ENCODE measurements at regions not wholly inside any gene's neighbourhood (a gene's known extent, or its start where the extent isn't known, plus 50 kb on each side); places are given as distances from the start of the nearest gene placed in this dataset.
"Not testable (repeated sequence)": the region's sequence is repeated elsewhere in the genome, so short reads cannot be mapped to it uniquely, and the experiment has no call there.

DNA sequence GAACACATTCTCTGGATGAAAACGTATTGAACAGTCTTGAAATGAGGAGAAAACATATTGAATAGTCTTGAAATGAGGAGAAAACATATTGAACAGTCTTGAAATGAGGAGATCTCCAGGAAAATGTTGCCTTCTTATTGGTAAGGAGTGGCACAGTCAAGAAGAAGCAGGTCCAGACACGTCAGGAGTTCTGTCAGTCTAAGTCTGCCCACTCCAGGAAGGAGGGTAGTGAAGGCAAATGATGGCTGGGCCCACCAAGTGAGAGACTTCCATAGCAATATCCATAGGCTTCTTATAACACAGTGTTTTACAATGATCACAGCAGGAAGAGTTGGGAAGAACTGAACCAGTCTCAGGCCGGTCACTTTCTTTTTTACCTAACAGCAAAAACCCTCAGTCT is 316.2 kb downstream of the ETAA1 start:
- no peak for DNase-seq

DNA sequence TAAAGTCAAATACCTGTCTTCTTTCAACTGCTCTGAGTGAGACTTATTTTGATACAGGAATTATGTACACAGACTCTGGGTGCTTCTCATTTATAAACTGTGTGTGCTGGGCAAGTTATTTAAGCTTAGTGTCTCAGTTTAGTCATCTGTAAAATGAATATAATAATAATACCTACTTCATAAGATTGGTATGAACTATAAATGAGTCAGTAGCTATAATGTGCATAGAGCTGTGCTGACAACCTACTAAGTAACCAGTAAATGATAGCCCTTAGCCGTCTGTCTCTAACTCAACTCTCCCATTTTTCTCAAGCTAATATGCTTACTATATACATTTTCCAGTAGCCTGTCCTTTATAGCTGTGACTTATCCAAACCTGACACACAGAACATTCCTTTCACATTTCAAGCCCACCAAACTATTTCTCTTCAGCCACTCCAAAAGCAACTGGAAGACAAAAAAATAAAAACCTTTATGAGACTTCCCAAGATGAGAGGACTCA is 319.8 kb downstream of the ETAA1 start:
- no peak for DNase-seq

DNA sequence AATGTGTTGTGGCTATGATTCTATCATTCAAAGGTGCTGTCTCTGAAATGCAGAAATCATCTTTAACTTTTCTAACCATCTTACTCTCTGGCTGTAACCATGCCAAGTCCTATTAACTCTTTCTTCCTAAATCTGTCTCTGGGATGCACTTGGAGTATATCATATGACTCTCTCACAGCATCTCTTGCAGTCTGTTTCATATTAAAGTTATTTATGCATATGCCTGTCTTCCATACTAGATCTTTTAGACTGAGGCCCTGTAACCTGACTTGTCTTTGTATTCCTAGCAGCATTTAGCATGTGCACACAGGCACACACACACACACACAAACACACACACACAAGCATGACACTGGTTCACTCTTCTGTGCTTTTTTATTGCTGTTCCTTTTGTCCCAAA is 320.6 kb downstream of the ETAA1 start:
- no peak for DNase-seq

DNA sequence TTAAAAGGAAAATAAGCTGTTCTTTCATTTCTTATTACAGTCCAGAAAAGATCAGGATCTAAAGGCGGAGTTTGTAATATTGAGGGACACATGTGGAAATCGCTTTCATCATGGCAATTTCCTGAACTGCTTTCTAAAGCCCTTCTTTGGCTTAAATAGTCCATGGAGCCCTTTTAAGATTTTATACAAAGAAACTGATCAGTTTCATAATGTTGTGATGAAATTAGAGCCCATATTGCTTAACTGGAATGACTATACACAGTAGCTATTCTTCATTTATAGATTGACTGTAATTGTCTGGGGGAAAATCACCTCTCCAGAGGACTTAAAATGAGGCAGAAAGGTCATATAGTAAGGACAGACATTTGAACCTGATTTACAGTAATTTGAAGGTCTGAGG is 322.2 kb downstream of the ETAA1 start:
- DNase-seq: no peak

DNA sequence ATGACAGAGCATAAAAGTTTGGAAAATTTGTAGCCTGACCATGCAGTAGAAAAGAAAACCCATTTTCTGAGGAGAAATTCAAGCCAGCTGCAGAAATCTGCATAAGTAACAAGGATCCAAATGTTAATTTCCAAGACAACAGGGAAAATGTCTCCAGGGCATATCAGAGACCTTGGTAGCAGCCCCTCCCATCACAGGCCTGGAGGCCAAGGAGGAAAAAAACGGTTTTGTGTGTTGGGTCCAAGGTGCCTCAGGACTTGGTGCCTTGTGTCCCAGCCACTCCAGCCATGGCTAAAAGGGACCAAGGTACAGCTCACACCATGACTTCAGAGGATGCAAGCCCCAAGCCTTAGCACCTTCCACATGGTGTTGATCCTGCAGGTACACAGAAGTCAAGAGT is 324.4 kb downstream of the ETAA1 start:
- no peak for DNase-seq

DNA sequence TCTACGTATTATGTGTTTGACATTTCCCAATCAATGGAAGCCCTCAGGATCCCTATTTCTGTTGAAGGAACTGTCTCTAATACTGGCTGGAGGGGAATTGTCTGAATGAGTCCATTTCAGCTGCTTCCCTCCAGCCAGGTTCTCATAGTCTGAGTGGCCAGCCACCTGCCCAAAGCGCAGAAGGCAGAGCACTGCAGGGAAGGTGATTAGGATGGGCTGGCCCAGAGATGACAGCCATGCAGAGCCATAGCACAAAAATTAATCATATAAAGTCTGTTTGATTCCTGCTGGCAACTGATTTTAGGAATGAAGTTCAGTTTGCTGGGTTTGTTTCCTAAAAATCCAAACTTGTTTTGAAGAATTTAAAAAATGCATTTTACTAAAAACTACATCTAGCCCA is 327.1 kb downstream of the ETAA1 start:
- DNase-seq: no peak

DNA sequence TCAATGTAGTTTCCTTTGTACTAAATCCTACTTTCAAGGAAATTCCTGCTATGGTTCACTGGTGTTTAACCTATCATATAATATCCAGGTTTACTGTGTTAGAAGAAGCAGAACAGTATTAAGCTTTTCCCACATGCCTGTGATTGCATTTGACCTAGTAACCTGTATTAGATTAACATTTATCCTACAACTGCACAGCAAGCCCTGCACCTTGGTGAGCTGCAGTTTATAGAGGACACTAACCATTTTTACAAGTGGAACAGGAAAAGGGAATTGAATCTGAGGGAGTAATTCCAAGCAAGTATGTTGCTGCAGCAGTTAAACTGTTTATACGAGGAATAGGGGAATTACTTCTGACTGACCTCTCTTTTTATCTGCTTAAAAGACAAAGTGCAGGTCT is 328.6 kb downstream of the ETAA1 start:
- no peak for DNase-seq

DNA sequence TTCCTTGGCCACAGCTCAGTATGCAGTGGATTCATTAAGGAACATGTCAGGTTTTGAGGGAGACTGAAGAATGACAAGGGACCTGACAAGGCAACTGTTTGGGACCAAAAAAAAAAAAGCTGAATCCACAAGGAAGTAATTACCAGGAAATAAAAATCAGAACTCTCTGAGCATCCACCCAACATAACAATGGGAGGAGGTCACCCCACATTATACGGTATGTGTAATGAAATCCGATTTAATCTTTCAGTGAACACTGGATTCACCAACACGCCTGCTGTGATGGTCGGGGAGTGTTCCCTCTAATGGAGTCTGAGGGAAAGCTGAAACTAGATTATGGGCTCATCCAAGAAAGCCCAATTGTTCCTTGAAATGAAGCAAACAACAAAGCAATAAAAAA is 329.3 kb downstream of the ETAA1 start:
- DNase-seq: no peak

DNA sequence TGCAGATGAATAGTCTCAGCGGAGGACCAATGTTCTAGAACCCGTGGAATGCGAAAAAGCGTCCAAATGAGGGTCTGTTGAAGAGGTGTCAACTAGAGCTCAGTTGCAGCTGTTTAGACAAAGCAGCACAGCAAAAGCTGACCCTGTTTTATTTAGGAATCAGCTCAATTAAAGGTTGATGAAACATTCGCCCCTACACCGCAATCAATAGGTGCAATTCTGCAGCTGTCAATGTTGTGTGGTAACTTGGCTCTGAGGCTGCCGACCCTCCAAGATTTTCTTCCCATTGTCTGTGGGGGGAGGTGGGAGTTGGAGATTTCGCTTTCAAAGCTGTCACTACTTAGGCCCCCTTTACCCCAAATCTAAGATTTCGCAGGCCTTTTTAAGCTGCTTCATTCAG is 330.0 kb downstream of the ETAA1 start:
- DNase-seq: no peak

DNA sequence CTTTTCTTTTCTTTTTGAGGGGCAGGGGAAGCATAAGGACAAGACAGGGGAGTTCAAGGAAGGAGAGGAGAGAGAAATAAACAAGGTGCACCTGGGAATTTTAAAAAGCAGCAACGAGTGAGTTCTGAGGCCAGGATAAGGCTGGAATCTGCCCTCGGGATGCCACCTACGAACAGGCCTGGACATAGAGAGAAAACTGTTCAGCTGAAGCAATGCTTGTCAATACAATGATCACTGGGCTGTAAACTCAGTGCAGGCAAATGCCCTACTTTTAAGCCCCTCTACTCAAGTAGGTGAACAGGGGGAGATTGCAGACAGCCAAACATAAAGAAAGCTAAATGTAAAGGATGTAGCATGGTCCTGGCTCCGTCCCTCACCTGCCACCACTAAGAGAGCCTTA is 330.5 kb downstream of the ETAA1 start:
- no peak for DNase-seq

DNA sequence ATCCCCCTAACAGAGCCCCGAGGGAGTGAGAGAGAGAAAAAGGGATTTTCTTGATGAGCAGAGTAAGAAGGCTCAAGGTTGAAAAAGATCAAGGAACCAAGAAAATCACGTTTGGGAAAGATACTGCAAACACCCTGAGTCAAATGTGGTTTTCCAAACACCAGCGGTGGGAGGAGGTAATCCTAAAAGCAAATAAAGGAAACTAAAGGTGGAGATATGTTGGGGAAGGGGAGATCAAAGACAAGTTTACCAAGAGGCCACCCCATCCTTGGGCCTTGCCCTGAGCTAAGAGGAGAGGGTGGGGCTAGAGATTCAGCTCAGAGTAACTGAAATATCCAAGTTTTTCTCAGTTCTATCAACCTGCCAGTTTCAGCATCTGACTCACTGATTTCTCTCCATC is 332.3 kb downstream of the ETAA1 start:
- DNase-seq: no peak

DNA sequence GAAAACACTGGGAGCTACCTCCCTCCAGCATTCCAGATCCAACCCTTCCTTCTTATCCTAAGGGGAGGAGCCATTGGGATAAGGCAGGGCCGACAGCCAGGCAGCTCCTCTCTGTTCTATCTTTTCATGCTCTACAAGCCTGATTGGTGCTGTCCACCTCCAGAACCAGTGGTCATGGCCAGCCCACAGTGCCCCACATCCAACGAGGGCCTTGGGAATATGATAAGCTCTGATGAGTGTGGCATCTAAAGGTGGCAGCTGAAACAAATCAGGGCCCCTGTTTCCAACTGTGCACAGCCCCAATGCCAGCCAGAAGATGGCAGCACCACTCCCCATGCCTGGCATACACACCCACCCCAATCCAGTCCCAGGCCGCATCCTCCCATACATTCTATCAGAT is 329.3 kb downstream of the C1D start:
- no peak for DNase-seq

DNA sequence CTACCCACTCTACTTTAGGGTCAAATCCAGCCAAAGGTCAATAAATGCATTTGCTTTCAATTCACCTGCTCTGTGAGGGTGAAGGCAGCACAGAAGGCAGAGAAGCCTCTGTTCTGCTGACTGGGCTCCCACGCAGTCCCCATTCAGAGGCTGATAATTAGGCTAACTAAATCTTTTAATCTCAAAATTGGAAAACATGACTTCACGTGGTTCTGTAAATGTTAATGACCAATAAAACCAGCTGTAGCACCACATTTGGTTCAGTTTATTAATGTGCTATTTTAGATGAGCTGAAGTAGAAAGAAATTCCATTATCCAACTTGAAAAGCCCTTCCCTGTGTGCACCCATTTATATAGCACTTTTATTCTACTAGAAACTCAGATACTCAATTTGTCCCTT is 310.6 kb downstream of the C1D start:
- no peak for DNase-seq

DNA sequence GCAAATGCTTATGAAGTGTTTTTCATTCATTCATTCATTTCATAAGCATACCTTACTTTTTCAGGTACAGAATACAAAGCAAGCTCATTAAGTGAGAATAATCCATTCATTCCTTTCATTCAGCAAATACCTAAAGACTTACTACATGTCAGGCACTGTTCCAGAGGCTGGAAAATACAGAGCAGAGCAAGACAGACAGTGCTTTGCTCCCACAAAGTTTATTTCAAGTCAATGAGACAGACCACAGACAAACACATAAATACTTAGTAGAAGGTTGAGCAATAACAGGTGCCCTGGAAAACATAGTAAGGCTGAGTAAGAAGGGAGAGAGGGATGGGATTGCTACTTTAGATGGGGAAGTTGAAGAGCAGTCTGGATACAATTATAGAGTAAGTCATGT is 309.8 kb downstream of the C1D start:
- no peak for DNase-seq

DNA sequence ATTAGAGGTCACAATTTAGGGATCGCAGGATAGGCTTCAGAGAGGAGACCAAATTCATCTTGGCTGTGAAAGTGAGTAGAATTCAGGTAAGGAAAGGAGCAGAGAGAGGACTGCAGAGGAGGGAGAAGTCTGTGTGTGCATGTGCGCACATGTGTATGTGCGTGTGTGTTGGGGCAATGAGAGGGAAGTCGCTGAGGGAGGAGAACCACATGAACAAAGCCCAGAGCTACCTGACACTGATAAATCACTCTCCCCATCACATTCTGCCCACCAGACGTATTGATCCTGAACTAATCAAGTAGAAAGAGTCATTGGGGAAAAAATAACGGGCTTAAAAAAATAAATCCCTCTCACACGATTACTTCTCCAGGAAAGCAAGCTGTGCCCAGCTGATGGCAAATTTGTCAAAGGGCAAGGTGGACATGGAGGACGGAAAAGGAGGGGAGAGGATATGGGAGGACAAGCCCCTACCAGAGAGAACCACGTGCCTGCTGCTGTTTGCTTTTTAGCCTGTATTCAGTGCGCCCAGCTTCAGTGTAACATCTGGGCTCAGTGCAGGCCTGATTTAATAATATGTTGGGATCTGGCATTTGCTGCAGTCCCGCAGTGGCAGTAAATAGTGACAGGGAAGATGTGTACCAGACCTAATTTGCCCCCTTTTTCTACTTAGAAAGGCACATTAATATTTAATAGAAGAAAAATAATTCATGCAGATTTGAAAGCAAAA is 307.5 kb downstream of the C1D start:
- DNase-seq: no peak

DNA sequence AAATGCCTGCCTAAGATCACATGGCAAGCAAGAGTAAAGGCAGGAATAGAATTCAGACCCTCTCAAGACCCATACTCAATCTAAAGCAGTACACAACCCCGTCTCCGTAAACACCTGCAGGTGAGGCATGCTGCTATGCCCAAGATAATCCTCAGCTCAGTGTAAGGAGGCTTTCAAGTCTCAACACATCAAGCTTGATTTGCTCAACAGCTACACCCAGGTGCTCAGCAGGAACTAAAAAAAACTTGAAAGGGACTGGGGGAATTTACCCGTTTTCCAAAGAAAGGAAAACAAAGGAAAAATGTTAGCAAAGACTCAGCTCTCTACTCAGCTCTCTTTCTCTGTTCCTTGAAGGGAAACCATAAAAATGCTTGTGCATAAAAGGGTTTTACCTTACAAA is 301.8 kb downstream of the C1D start:
- DNase-seq: no peak

DNA sequence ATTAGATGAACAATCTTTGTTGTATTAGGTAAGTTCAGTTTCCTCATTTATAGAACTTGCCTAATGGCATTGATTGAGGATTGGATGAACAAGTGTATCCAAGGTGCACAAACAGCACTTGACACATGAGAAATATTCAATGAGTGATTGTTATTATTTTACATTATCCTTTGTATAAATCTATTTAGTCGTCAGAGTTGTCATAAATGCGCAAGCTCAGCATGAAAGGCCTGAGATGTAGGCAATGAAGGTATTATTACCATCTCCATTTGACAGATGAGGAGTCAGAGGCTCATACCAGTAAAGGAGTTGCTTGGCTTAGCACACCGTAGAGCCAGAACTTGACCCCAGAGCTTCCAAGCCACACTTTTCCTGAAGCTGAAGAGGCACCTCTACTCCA is 291.4 kb downstream of the C1D start:
- DNase-seq: no peak

DNA sequence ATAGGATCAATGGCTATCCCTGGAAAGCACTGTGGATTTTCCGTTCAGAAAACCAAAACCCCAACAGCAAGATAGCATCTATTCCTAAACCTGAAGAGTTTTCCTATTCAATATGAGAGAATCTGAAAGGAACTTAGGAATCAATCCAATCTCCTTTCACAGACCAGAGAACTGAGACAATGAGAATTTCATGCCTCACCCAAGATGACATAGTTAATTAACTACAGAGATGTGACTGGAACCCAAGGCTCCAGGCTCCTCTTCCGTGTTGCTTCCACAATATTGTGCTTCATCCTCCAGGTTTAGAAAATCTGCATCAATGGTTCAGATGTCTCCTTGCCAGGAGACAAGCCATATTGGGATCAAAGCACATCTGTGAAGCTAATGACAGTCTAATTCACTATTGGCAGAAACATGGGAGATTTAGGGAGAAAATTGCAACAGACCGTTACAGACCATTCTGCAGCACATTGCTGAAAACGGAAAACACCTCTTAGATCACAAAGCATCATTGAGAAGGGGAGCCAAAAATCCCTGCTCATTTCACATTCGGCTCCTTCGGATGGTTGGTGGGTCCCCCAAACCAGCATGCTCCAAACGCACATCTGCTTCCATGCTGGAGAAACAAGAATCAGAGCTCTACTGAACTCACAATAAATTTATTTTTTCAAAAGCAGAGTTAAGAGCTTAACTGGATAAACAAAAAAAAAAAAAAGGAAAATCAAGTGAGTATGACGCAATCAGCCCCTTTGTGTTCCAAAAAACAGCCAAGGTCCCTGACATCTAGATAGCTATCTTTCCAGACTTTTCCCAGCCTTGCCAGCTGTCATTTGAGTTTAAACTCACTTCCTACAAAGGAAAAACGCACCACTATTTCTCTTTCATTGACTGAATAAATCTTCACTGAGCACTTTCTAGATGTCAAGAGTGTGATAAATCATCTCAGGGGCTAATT is 290.3 kb downstream of the C1D start:
- DNase-seq: no peak

DNA sequence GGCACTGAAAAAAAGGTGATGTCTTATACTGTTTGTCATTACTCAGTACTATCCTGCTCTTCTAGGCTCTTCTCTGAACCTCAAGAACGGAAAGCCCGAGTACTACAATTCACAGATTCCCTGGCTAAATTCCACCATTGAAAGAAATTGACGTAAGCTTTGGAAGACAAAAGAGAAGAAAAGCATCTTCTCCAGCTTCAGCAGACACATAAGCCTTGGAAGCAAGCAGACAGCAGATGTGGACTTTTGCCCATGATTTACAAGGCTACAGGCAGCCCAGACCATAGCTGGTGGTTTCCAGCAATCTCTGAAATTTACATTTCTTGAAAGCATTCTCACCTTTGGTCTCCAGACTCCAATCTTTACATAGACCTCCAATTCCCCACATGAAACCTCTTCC is 289.0 kb downstream of the C1D start:
- no peak for DNase-seq

DNA sequence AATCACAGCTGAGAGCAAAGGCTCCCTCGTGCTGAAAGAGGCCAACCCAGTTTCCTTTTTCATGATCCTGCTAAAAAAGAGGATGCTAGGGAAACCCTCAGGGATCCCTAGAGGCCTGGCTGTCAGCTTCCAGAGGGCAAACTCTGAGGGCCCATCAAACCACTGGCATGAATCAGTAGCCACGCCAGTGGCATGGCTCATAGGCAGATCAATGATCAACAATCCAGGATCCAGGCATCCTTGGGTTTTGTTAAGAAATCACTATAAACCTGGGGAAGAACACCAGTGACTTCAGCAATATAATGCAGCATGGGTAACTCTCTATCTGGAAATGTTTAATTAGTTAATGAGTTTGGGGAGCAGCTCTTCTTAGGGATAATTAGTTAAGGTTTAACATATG is 286.5 kb downstream of the C1D start:
- DNase-seq: no peak

DNA sequence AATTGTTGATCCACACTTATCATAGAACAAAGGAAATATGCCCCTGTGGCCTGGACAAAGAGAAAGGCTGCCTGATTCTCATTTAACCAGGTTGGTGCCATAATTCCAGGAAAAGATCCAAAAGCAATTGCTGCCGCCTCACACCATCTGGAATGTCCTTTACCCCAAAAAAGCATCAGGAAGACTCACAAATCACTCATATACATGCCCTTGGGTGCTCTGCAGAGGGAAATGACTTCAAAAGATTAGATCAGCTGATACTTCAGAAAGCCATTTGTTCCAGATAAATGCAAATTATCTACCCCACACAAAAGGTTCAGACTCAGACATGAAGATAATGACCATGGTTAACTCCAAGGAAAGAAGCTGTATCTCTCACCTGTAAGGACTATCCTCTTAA is 285.8 kb downstream of the C1D start:
- no peak for DNase-seq

DNA sequence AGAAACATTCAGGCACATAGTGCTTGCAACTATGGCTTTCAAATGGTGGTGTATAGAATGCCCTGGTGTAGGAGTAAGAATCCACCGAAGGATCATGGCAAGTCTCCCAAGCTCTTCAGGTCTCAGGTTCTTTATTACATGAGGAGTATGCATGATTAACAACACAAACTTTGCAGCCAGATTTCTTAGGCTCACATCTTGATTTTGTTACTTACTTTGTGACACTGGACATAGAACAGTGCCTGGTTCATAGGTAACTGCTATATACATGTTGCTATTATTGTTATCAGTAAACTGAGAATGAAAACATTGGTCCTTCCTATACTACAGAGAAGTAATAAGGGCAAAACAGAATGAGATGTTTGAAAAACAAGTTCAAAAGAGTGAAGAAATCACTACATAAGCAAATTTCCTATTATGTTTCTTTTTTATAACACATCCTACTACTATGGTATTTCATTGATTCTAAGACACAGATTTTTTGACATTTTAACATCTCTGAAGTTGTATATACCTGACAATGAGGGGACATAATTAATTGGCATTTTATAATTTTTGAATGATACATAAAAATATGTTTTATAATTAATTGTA is 284.9 kb downstream of the C1D start:
- no peak for DNase-seq

DNA sequence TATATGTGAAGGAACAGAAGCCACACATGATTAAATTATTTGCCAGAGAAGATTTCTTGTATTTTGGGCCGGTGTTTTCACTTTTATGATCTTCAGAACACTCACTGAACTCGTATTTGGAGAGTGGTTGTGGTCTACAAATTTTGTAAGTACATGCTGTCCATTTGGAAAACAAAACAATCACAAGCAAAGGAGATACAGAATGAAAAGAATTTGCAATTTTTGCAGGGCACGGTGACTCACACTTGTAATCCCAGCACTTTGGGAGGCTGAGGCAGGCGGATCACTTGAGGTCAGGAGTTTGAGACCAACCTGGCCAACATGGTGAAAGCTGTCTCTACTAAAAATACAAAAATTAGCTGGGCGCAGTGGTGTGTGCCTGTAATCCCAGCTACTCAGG is 282.0 kb downstream of the C1D start:
- DNase-seq: not testable (repeated sequence)

DNA sequence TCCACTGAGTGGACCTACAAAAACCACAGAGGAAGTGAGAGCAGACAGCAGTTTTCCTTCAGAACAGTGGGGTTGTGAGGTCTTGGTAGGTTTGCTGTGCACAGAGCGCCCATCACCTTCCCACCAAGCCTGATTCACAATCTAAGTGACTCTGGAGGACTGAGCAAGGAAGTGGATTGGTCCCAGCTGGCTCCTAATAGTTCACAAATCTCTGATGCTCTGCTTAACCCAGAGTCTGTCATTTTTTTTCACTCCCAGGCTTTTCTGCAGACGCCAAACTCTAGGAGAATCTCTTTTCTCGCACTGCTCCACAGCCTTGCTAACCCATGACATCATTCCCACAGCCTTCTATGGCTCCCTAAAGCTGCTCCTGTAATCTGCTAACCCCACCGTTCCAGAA is 280.4 kb downstream of the C1D start:
- DNase-seq: no peak

Data from NCI-H446 treated with DMSO at 0.1 percent for 48 hours (cell line).